HCT116 (cell line): ENCODE measurements at regions not wholly inside any gene's neighbourhood (a gene's known extent, or its start where the extent isn't known, plus 50 kb on each side); places are given as distances from the start of the nearest gene placed in this dataset.

Source experiments
- ATAC-seq: fragments of 200-7000 bp; cut with Tn5 transposase; 2 replicates; pipeline ENCODE4 v1.9.1; 2020; ENCODE audit warnings: mild to moderate bottlenecking, moderate library complexity
- BruUV-seq: library from RNA; stranded (reverse); fragments of 400-500 nt; replicated peaks from 2 replicates; lab custom pipeline; 2021; lab: Mats Ljungman, UMichigan
- CTCF ChIA-PET: fragments of 300-600 bp; sonication (Branson Sonifier 250); formaldehyde crosslinking; loops from one replicate; lab custom pipeline; 2021; ENCODE audit warnings: antibody characterized with exemption; lab: Charles Lee
- POLR2A ChIA-PET: fragments of 300-600, 350-600 bp; sonication (Branson Sonifier 250); formaldehyde crosslinking; loops from one replicate; lab custom pipeline; 2021; ENCODE audit warnings: antibody characterized with exemption; lab: Charles Lee
- RAD21 ChIA-PET, 2 experiments: fragments of 300-600 bp; sonication (Branson Sonifier 250); formaldehyde crosslinking; loops; one replicate each; lab custom pipeline; 2023; ENCODE audit warnings: low total read pairs in 2 of 2; ENCODE audit not compliant: uncharacterized antibody in 2 of 2, unreplicated experiment in 2 of 2, low non-redundant PET in 1 of 2; lab: Charles Lee
- DNase-seq: peaks from one replicate; pipeline ENCODE4 v3.0.0-alpha.2; 2010; ENCODE audit warnings: low read depth, low spot score
- H2AFZ ChIP-seq: fragments of 200-600 bp; shearing (Covaris generic), sonication (generic); 2 replicates; pipeline ENCODE4 v1.6.1; 2017; ENCODE audit warnings: low read depth, mixed run types, mixed read lengths, antibody characterized with exemption, low read length; ENCODE audit not compliant: poor library complexity, severe bottlenecking
- H3K27ac ChIP-seq: 2 replicates; pipeline ENCODE4 v1.5.1; 2012; ENCODE audit warnings: low read depth, low read length
- H3K27me3 ChIP-seq: fragments of 200-600 bp; sonication (generic); 2 replicates; pipeline ENCODE4 v1.6.1; 2016; ENCODE audit warnings: mixed run types, low read length, mixed read lengths; ENCODE audit not compliant: insufficient read depth
- H3K36me3 ChIP-seq, 2 experiments: fragments of 200-500 bp in 1 of 2; fragments of 200-600 bp in 1 of 2; sonication (Bioruptor generic) in 1 of 2; sonication (generic) in 1 of 2; 2 replicates each; pipeline versions ENCODE4 v1.5.1 to v1.6.1; 2014 to 2016; ENCODE audit warnings: low read length in 2 of 2, inconsistent platforms in 1 of 2, mixed read lengths in 1 of 2, mixed run types in 1 of 2; ENCODE audit not compliant: insufficient read depth in 2 of 2, control insufficient read depth in 1 of 2
- H3K4me1 ChIP-seq, 2 experiments: fragments of 200-600 bp in 1 of 2; sonication (generic) in 1 of 2; 2 replicates each; pipeline versions ENCODE4 v1.5.1 to v1.6.1; 2012 to 2017; ENCODE audit warnings: low read length in 2 of 2, inconsistent platforms in 1 of 2, mild to moderate bottlenecking in 1 of 2, mixed read lengths in 1 of 2, mixed run types in 1 of 2, moderate library complexity in 1 of 2; ENCODE audit not compliant: insufficient read depth in 2 of 2, control insufficient read depth in 1 of 2
- H3K4me2 ChIP-seq: fragments of 200-600 bp; sonication (generic); 2 replicates; pipeline ENCODE4 v1.6.1; 2017; ENCODE audit warnings: mixed run types, low read length, mixed read lengths
- H3K4me3 ChIP-seq, 2 experiments: fragments of 200-600 bp in 1 of 2; sonication (generic) in 1 of 2; replicated peaks in 1 of 2; 2 replicates each; pipeline ENCODE4 v1.5.1; 2011 to 2016; ENCODE audit warnings: low read length in 2 of 2, control low read depth in 1 of 2, low read depth in 1 of 2, mild to moderate bottlenecking in 1 of 2, mixed read lengths in 1 of 2, mixed run types in 1 of 2
- H3K79me2 ChIP-seq: fragments of 200-600 bp; sonication (generic); 2 replicates; pipeline ENCODE4 v1.6.1; 2017; ENCODE audit warnings: mild to moderate bottlenecking, mixed run types, low read length, moderate library complexity, mixed read lengths; ENCODE audit not compliant: insufficient read depth
- H3K9ac ChIP-seq: fragments of 200-600 bp; sonication (generic); 2 replicates; pipeline ENCODE4 v1.6.1; 2016; ENCODE audit warnings: low read length, mixed read lengths
- H3K9me2 ChIP-seq: fragments of 200-600 bp; sonication (generic), shearing (Covaris generic); 2 replicates; pipeline ENCODE4 v1.6.1; 2017; ENCODE audit warnings: mixed run types, mild to moderate bottlenecking, moderate library complexity; ENCODE audit not compliant: insufficient read depth
- H3K9me3 ChIP-seq, 2 experiments: fragments of 200-500 bp in 1 of 2; fragments of 200-600 bp in 1 of 2; sonication (Bioruptor generic) in 1 of 2; sonication (generic) in 1 of 2; 2 replicates each; pipeline ENCODE4 v1.6.1; 2014 to 2017; ENCODE audit warnings: low read length in 2 of 2, mixed read lengths in 2 of 2, inconsistent platforms in 1 of 2, low read depth in 1 of 2, mild to moderate bottlenecking in 1 of 2, mixed run types in 1 of 2, moderate library complexity in 1 of 2; ENCODE audit not compliant: control insufficient read depth in 1 of 2, insufficient read depth in 1 of 2
- H4K20me1 ChIP-seq: fragments of 200-600 bp; sonication (generic), shearing (Covaris generic); 2 replicates; pipeline ENCODE4 v1.6.1; 2017; ENCODE audit warnings: mixed run types, mild to moderate bottlenecking, moderate library complexity; ENCODE audit not compliant: insufficient read depth
- ATF3 ChIP-seq: IDR thresholded peaks from 2 replicates; pipeline ENCODE4 v1.6.1; 2012
- CEBPB ChIP-seq: IDR thresholded peaks from 2 replicates; pipeline ENCODE4 v1.6.1; 2012; ENCODE audit warnings: low read depth
- CTCF ChIP-seq, 3 experiments: fragments of 200-600 bp in 1 of 3; sonication (generic) in 1 of 3; IDR thresholded peaks in 2 of 3; conservative IDR thresholded peaks in 1 of 3; 2 replicates each; pipeline ENCODE4 v1.5.1; 2012 to 2017; ENCODE audit warnings: low read depth in 2 of 3, low read length in 2 of 3, antibody characterized with exemption in 1 of 3, borderline replicate concordance in 1 of 3, control low read depth in 1 of 3, mild to moderate bottlenecking in 1 of 3, mixed read lengths in 1 of 3, mixed run types in 1 of 3, moderate library complexity in 1 of 3; ENCODE audit not compliant: insufficient read depth in 1 of 3
- ELF1 ChIP-seq: IDR thresholded peaks from 2 replicates; pipeline ENCODE4 v1.6.1; 2012; ENCODE audit warnings: low read depth, borderline replicate concordance
- EZH2 ChIP-seq: fragments of 200-600 bp; sonication (generic); IDR thresholded peaks from 2 replicates; pipeline ENCODE4 v1.6.1; 2017; ENCODE audit warnings: antibody characterized with exemption, mixed run types
- EZH2phosphoT487 ChIP-seq: fragments of 200-600 bp; IDR thresholded peaks from 2 replicates; pipeline ENCODE4 v1.6.1; 2018; ENCODE audit warnings: antibody characterized with exemption, borderline replicate concordance
- POLR2A ChIP-seq: IDR thresholded peaks from 2 replicates; pipeline ENCODE4 v1.7.0; 2011; ENCODE audit warnings: borderline replicate concordance; ENCODE audit not compliant: insufficient read depth, insufficient read length; ENCODE audit errors: extremely low read depth
- SP1 ChIP-seq: IDR thresholded peaks from 2 replicates; pipeline ENCODE4 v1.6.1; 2012; ENCODE audit warnings: low read depth
- TCF7L2 ChIP-seq: IDR thresholded peaks from 2 replicates; pipeline ENCODE4 v1.7.0; 2011; ENCODE audit warnings: borderline replicate concordance, inconsistent platforms; ENCODE audit not compliant: insufficient read depth, insufficient read length; ENCODE audit errors: extremely low read depth
- YY1 ChIP-seq: IDR thresholded peaks from 2 replicates; pipeline ENCODE4 v1.6.1; 2011; ENCODE audit warnings: low read length, low read depth, moderate library complexity, mild to moderate bottlenecking; ENCODE audit not compliant: insufficient replicate concordance; ENCODE audit errors: extremely low read depth
- ZFX ChIP-seq: fragments of 450-650 bp; IDR thresholded peaks from 2 replicates; pipeline ENCODE4 v1.6.1; 2017
- ZNF274 ChIP-seq: fragments of 200-500 bp; sonication (Bioruptor generic); IDR thresholded peaks from 2 replicates; pipeline ENCODE4 v1.6.1; 2014; ENCODE audit warnings: mild to moderate bottlenecking, low read depth, low read length, inconsistent platforms
- intact Hi-C: fragments of 100-400 bp; cut with micrococcal nuclease; formaldehyde crosslinking; loops from 2 replicates; pipeline ENCODE4 v1.10.0; 2022

GRCh38 chr2:128389388-128390086 lies 70.9 kb upstream of the HS6ST1 start:
- Histone ChIP-seq H3K27ac (no peak overlapping the region), H3K9me3 (no peaks in the 10 kb centered on the region), H3K9ac (no peak overlapping the region), H2AFZ (no peak overlapping the region), H3K36me3 (no peaks in the 10 kb centered on the region)
- no peak for ATAC-seq
- ChIA-PET RAD21 (interaction anchor here in 1 of 2 experiments (0.7 kb wide), 1 partner anchor 10 kb away, joined by 3 read pairs; no protein-coding TSS in a partner anchor), CTCF (no interaction called here)
- TF ChIP-seq ATF3 (no peak), ZFX (no peak), EZH2phosphoT487 (no peak), CEBPB (no peak), YY1 (no peak), TCF7L2 (no peak), EZH2 (no peak), SP1 (no peak), POLR2A (no peak), CTCF (IDR thresholded peaks at IDR 0.05 in 2 of 3, conservative IDR thresholded peaks at IDR 0.05 in 1 of 3; ENCODE audit: borderline replicate concordance in 1 of 3, insufficient read depth in 1 of 3, low read depth in 2 of 3, low read length in 2 of 3) (no peak), ELF1 (no peak), ZNF274 (no peak)
- TF ChIP-seq, all 23 proteins: peak for 0
- DNase-seq: no peak
- H3K4me3 ChIP-seq: no peak overlapping the region
- H3K4me1 ChIP-seq: no peaks in the 10 kb centered on the region
- H3K4me2 ChIP-seq: no peak overlapping the region
- POLR2A ChIA-PET: no interaction called here
- BruUV-seq: no TSS peak
- H3K27me3 ChIP-seq: 0 out of 2 replicates have a peak, but pooled peaks cover 3% of the 10 kb centered on the region
- intact Hi-C loops: no loop called here
- no peaks in the 10 kb centered on the region for H4K20me1 ChIP-seq
- no peaks in the 10 kb centered on the region for H3K9me2 ChIP-seq
- no peaks in the 10 kb centered on the region for H3K79me2 ChIP-seq
